Nephron progenitor cell (in vitro differentiated cells): ENCODE measurements at regions not wholly inside any gene's neighbourhood (a gene's known extent, or its start where the extent isn't known, plus 50 kb on each side); places are given as distances from the start of the nearest gene placed in this dataset.

ENCODE experiments used
- DNase-seq: peaks from one replicate; pipeline ENCODE4 v3.0.0; 2021
- H3K27ac Mint-ChIP-seq: 2 replicates; pipeline ENCODE4 v1.8.0; 2021; ENCODE audit warnings: mild to moderate bottlenecking, moderate library complexity, mixed read lengths
- H3K27me3 Mint-ChIP-seq: 2 replicates; pipeline ENCODE4 v1.8.0; 2021; ENCODE audit warnings: mild to moderate bottlenecking, low read depth, mixed read lengths; ENCODE audit not compliant: poor library complexity
- H3K36me3 Mint-ChIP-seq: 2 replicates; pipeline ENCODE4 v1.8.0; 2021; ENCODE audit warnings: low read depth, mixed read lengths
- H3K4me1 Mint-ChIP-seq: 2 replicates; pipeline ENCODE4 v1.8.0; 2021; ENCODE audit warnings: mixed read lengths
- H3K4me3 Mint-ChIP-seq: 2 replicates; pipeline ENCODE4 v1.8.0; 2021; ENCODE audit warnings: mild to moderate bottlenecking, moderate library complexity, mixed read lengths
- H3K9me3 Mint-ChIP-seq: 2 replicates; pipeline ENCODE4 v1.8.0; 2021; ENCODE audit warnings: mild to moderate bottlenecking, moderate library complexity, mixed read lengths
- TF ChIP-seq, protein P1 (sequence below): fragments of 200-600 bp; sonication (generic); IDR thresholded peaks from 2 replicates; pipeline ENCODE4 v1.5.0; 2021; ENCODE audit warnings: antibody characterized with exemption

DNA sequence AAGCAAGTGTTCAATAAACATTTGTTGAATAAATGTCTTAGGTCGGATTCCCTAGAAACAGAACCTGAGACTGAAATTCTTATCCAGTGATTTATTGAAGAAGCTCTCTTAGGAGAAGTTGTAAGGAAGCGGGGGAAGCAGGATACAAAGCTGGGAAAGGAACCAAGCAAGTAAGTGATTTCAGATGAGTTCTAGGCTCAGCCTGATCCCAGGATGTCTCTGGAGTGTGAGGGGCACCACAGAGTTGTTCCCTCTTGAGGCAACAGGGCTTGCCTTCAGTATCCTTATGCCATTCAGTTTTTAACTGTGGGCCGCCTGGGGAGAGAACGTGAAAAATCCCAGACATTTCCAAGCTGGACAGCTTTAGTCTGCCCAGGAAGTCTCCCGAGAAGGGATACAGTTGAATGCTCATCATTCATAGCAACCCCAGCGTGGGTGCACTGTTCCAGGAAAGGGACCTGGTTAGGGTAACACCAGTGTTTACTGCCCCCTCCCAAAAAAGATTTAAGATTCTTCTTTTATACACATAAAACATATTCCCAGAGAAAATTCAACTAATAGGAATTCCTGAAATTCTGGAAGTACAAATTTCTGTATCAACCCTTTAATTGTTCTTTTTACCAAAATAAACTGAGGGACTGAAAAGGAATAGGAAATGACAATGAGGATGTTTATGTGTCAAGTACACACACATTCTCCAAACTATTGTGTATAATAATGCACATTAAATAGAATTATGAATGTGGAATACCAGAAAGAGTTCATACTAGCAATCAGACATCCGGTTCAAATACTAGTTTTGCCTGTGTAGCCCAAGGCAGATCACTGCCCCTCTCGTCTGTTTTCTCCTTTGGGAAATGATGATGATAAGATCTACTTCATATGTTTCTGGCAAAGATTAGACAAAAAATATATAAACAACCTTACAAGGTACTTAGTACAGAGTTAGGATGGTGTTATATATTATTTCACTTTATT lies 592.1 kb upstream of the CDH2 start:
- TF ChIP-seq, protein P1, sequence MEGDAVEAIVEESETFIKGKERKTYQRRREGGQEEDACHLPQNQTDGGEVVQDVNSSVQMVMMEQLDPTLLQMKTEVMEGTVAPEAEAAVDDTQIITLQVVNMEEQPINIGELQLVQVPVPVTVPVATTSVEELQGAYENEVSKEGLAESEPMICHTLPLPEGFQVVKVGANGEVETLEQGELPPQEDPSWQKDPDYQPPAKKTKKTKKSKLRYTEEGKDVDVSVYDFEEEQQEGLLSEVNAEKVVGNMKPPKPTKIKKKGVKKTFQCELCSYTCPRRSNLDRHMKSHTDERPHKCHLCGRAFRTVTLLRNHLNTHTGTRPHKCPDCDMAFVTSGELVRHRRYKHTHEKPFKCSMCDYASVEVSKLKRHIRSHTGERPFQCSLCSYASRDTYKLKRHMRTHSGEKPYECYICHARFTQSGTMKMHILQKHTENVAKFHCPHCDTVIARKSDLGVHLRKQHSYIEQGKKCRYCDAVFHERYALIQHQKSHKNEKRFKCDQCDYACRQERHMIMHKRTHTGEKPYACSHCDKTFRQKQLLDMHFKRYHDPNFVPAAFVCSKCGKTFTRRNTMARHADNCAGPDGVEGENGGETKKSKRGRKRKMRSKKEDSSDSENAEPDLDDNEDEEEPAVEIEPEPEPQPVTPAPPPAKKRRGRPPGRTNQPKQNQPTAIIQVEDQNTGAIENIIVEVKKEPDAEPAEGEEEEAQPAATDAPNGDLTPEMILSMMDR, result no peak
- Mint-ChIP-seq H3K27me3 (no peaks in the 10 kb centered on the region), H3K36me3 (no peaks in the 10 kb centered on the region), H3K4me3 (no peak overlapping the region), H3K4me1 (no peaks in the 10 kb centered on the region), H3K9me3 (no peaks in the 10 kb centered on the region), H3K27ac (no peak overlapping the region)
- no peak for DNase-seq

DNA sequence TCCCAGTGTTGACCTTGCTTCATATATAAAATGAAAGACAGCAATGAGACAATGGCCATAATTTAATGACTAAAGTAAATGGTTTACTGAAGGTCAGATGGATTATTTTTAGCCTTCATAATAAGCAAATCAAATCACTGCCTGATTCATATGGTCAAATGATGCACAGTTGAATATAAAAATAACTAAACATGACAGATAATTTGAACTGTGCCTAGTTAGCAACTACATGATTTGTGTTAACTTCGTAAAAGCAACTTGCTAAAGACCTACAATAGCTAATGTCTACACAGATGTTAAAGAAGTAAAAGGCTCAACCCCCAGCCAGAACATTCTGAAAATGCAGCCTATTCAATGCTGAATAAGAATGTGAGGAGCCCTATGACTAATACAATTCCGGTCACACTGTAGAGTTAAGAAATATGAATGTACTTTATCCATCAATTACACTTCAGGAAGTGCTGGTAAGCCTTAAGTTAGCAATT lies 590.8 kb upstream of the CDH2 start:
- H3K4me3 Mint-ChIP-seq, result no peak overlapping the region
- TF ChIP-seq, protein P1, result no peak
- H3K27ac Mint-ChIP-seq, result no peak overlapping the region
- no peaks in the 10 kb centered on the region for H3K27me3 Mint-ChIP-seq
- DNase-seq, result no peak
- H3K9me3 Mint-ChIP-seq, result no peaks in the 10 kb centered on the region
- no peaks in the 10 kb centered on the region for H3K4me1 Mint-ChIP-seq
- no peaks in the 10 kb centered on the region for H3K36me3 Mint-ChIP-seq

DNA sequence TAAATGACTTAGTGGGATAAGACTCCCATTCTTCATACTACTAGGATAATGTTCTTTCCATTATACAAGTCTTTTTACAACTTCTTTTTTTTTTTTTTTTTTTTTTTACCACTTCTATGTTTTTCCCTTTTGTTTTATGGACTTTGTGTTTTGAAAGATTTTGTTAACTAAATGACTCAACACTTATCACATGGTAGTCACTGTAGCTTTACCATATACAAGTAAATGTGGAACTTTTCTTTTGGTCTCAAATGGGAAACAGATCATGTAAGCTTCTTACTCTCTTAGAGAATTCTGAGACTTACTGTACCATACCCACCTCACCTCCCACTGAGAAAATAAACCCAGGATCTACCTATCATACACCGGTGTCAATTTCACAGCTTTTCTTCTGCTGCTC lies 590.3 kb upstream of the CDH2 start:
- Mint-ChIP-seq H3K4me3 (no peak overlapping the region), H3K9me3 (no peaks in the 10 kb centered on the region), H3K27ac (no peak overlapping the region), H3K36me3 (no peaks in the 10 kb centered on the region), H3K27me3 (no peaks in the 10 kb centered on the region), H3K4me1 (no peaks in the 10 kb centered on the region)
- DNase-seq, result no peak
- TF ChIP-seq, protein P1, result no peak

DNA sequence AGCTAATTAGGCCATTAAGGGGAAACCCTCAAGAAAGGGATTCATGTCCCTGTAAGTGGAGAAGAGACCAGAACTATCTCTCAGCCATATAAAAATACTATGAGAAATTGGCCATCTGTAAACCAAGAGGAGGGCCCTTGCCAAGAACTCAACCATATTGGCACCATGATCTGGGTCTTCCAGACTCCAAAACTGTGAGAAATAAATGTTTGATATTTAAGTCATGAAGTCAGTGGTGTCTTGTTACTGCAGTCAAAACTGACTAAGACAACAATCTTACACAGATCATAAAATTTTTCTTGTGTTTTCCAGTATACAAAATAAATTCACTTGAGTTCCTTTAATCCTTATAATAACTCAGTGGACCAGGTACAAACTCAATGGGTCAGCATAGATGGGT lies 589.8 kb upstream of the CDH2 start:
- no peaks in the 10 kb centered on the region for H3K9me3 Mint-ChIP-seq
- no peak for DNase-seq
- no peaks in the 10 kb centered on the region for H3K4me1 Mint-ChIP-seq
- no peak overlapping the region for H3K27ac Mint-ChIP-seq
- H3K36me3 Mint-ChIP-seq, result no peaks in the 10 kb centered on the region
- TF ChIP-seq, protein P1, result no peak
- H3K4me3 Mint-ChIP-seq, result no peak overlapping the region
- no peaks in the 10 kb centered on the region for H3K27me3 Mint-ChIP-seq

DNA sequence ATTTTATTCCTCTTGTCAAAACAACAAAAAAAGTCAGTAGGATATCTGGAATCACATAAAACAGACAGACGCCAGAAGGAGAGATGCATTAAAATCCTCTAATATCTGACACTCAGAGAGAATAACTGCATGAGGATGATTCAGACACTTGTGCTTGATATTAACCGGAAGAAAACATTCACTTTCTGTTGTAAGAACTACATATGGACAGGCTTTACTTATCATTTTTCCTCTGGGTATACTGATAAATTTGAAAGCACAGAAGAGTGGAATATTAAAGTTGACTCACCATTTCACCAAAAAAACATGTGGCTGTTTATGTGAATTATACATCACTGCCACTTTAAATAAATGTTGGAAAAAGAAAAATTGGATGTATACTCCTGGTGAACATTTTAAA lies 589.1 kb upstream of the CDH2 start:
- H3K27ac Mint-ChIP-seq, result no peak overlapping the region
- H3K4me3 Mint-ChIP-seq, result no peak overlapping the region
- H3K27me3 Mint-ChIP-seq, result no peaks in the 10 kb centered on the region
- H3K4me1 Mint-ChIP-seq, result no peaks in the 10 kb centered on the region
- no peak for DNase-seq
- TF ChIP-seq, protein P1, result no peak
- no peaks in the 10 kb centered on the region for H3K36me3 Mint-ChIP-seq
- H3K9me3 Mint-ChIP-seq, result no peaks in the 10 kb centered on the region

DNA sequence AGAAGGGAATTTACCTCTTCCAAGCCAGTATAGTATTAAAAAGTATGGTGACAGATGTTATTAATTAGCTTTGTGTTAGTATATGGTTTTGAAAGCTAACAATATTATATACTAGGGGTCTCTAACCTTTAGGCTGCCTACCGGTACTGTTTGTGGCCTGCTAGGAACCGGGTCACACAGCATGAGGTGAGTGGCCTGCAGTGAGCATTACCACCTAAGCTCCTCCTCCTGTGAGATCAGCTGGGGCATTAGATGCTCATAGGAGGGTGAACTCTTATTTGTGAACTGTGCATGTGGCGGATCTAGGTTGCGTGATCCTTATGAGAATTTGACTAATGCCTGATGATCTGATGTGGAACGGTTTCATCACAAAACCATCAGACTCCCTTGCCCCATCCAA lies 583.4 kb upstream of the CDH2 start:
- H3K4me3 Mint-ChIP-seq, result no peak overlapping the region
- no peak overlapping the region for H3K27ac Mint-ChIP-seq
- H3K4me1 Mint-ChIP-seq, result no peaks in the 10 kb centered on the region
- TF ChIP-seq, protein P1, result no peak
- H3K9me3 Mint-ChIP-seq, result no peaks in the 10 kb centered on the region
- no peaks in the 10 kb centered on the region for H3K36me3 Mint-ChIP-seq
- no peaks in the 10 kb centered on the region for H3K27me3 Mint-ChIP-seq
- DNase-seq, result no peak
